ENCODE measurements at regions not wholly inside any gene's neighbourhood (a gene's known extent, or its start where the extent isn't known, plus 50 kb on each side); places are given as distances from the start of the nearest gene placed in this dataset.

- DNase-seq (ENCODE audit: low read depth in 1 of 2, low spot score in 2 of 2) (no peak), FAIRE-seq (no peak)
- no peaks in the 10 kb centered on the region for H3K23me2 ChIP-seq (ENCODE audit: low read depth, low read length)
- no peak overlapping the region for H2BK15ac ChIP-seq (ENCODE audit: low read length)
- H3K4me1 ChIP-seq (replicated peaks in 1 of 4; ENCODE audit: control insufficient read depth in 3 of 4, insufficient read depth in 4 of 4, low read length in 3 of 4): no peaks in the 10 kb centered on the region
- TF ChIP-seq, protein P1, sequence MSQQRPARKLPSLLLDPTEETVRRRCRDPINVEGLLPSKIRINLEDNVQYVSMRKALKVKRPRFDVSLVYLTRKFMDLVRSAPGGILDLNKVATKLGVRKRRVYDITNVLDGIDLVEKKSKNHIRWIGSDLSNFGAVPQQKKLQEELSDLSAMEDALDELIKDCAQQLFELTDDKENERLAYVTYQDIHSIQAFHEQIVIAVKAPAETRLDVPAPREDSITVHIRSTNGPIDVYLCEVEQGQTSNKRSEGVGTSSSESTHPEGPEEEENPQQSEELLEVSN (IDR thresholded peaks at IDR 0.05): no peak
- no peak for TF ChIP-seq SP2 (IDR thresholded peaks at IDR 0.05; ENCODE audit: low read length)
- no peak for TF ChIP-seq SUZ12 (IDR thresholded peaks at IDR 0.05; ENCODE audit: low read length)
- no peak overlapping the region for H3K56ac ChIP-seq (replicated peaks; ENCODE audit: insufficient read length, low read depth, low read length)
- H3K14ac ChIP-seq (ENCODE audit: insufficient read length): no peak overlapping the region
- H3K4me3 ChIP-seq (ENCODE audit: extremely low read depth in 1 of 4, insufficient read depth in 2 of 4, low read depth in 3 of 4, low read length in 4 of 4): no peak overlapping the region
- H4K91ac ChIP-seq (replicated peaks; ENCODE audit: insufficient read length, low read length): no peak overlapping the region
- no peaks in the 10 kb centered on the region for H3K36me3 ChIP-seq (ENCODE audit: control insufficient read depth in 2 of 4, insufficient read depth in 4 of 4, low read length in 3 of 4)
- H3K9ac ChIP-seq (replicated peaks in 1 of 4; ENCODE audit: extremely low read depth in 1 of 4, low read depth in 3 of 4, low read length in 3 of 4): no peak overlapping the region
- no peak overlapping the region for H2AK5ac ChIP-seq (ENCODE audit: low read depth, low read length)
- H4K20me1 ChIP-seq (replicated peaks in 1 of 2; ENCODE audit: control insufficient read depth in 1 of 2, insufficient read depth in 2 of 2, low read length in 2 of 2): no peaks in the 10 kb centered on the region
- no peak overlapping the region for H3K27ac ChIP-seq (ENCODE audit: low read depth, low read length)
- no peak overlapping the region for H3K18ac ChIP-seq (ENCODE audit: extremely low read depth, low read length)
- H2BK5ac ChIP-seq (ENCODE audit: low read depth, low read length): no peak overlapping the region
- no peaks in the 10 kb centered on the region for H3K27me3 ChIP-seq (replicated peaks in 1 of 4; ENCODE audit: control insufficient read depth in 3 of 4, extremely low read depth in 1 of 4, insufficient read depth in 3 of 4, low read length in 3 of 4)
- no peak overlapping the region for H2BK20ac ChIP-seq (ENCODE audit: low read length)
- POLR2A ChIA-PET (ENCODE audit: partially characterized antibody): no interaction called here
- H4K8ac ChIP-seq (ENCODE audit: extremely low read depth, insufficient read depth, low read length): no peak overlapping the region
- WGBS, 2 experiments (ENCODE audit: extremely low coverage in 1 of 2, insufficient coverage in 1 of 2, insufficient read length in 1 of 2, insufficient replicate concordance in 2 of 2, low coverage in 1 of 2, low lambda C conversion rate in 2 of 2, missing lambda C conversion rate in 1 of 2): 95% methylated on average over 3 of the region's 4 CpGs; no CpG with 5 or more reads in 1 of the 2 experiments
- H3K79me1 ChIP-seq (ENCODE audit: low read depth, low read length): no peaks in the 10 kb centered on the region
- no peak overlapping the region for H4K5ac ChIP-seq (ENCODE audit: insufficient read length, low read depth, low read length)
- CTCF ChIA-PET (ENCODE audit: partially characterized antibody): no interaction called here
- no peak overlapping the region for H3K23ac ChIP-seq (ENCODE audit: insufficient read length)
- H3K79me2 ChIP-seq (ENCODE audit: control insufficient read depth in 1 of 2, insufficient read depth in 2 of 2, low read length in 2 of 2): no peaks in the 10 kb centered on the region
- no peak overlapping the region for H2AFZ ChIP-seq (ENCODE audit: low read length)
- no peak overlapping the region for H3K4ac ChIP-seq (replicated peaks; ENCODE audit: insufficient read length, low read depth, low read length)
- peaks cover 5 to 19% of the 10 kb centered on the region in 2 experiments; a peak in 2 of 4 replicates for H3K9me3 ChIP-seq (ENCODE audit: insufficient read depth in 2 of 2, low read depth in 1 of 2, low read length in 1 of 2)
- no peak overlapping the region for H2BK12ac ChIP-seq (ENCODE audit: low read depth, low read length)
- H2BK120ac ChIP-seq (replicated peaks; ENCODE audit: low read depth, low read length): no peak overlapping the region
- no peak overlapping the region for H3K4me2 ChIP-seq (ENCODE audit: insufficient read depth in 1 of 2, low read depth in 2 of 2, low read length in 2 of 2)
These were observed 352.8 kb upstream of the PABPC5 start for GRCh38 chrX:91081873-91082272.
